ENCODE measurements at regions not wholly inside any gene's neighbourhood (a gene's known extent, or its start where the extent isn't known, plus 50 kb on each side); places are given as distances from the start of the nearest gene placed in this dataset.

GRCh38 chr18:44474067-44474411, 206.6 kb upstream of the SETBP1 start:
- intact Hi-C loops (cut with micrococcal nuclease): no loop called here
- TF ChIP-seq CTCF (IDR thresholded peaks at IDR 0.05): no peak
- H3K4me1 Mint-ChIP-seq (ENCODE audit: low read depth): no peaks in the 10 kb centered on the region
- ChIA-PET POLR2A (no interaction called here), CTCF (interaction anchor here (1.3 kb wide), 1 partner anchor 20 kb away, joined by 3 read pairs; no protein-coding TSS in a partner anchor)
- H3K27ac Mint-ChIP-seq: no peak overlapping the region
- ATAC-seq (no peak), DNase-seq (no peak)
- no peaks in the 10 kb centered on the region for H3K27me3 Mint-ChIP-seq
- no peak overlapping the region for H3K4me3 Mint-ChIP-seq
- H3K36me3 Mint-ChIP-seq (ENCODE audit: low read depth): no peaks in the 10 kb centered on the region
- H3K9me3 Mint-ChIP-seq: peaks cover 6% of the 10 kb centered on the region

- ChIA-PET POLR2A (no interaction called here), CTCF (interaction anchor here (1.0 to 1.3 kb wide), 2 partner anchors 20 to 121 kb away, joined by 3 read pairs; no protein-coding TSS in a partner anchor)
- no peak for TF ChIP-seq CTCF (IDR thresholded peaks at IDR 0.05)
- Mint-ChIP-seq H3K4me3 (no peak overlapping the region), H3K9me3 (peaks cover 7% of the 10 kb centered on the region), H3K36me3 (ENCODE audit: low read depth) (no peaks in the 10 kb centered on the region), H3K27ac (no peak overlapping the region), H3K27me3 (no peaks in the 10 kb centered on the region), H3K4me1 (ENCODE audit: low read depth) (no peaks in the 10 kb centered on the region)
- intact Hi-C loops (cut with micrococcal nuclease): no loop called here
- DNase-seq: no peak
- ATAC-seq: no peak
These were observed 206.1 kb upstream of the SETBP1 start for GRCh38 chr18:44474591-44474990.

- intact Hi-C loops (cut with micrococcal nuclease): no loop called here
- POLR2A ChIA-PET: no interaction called here
- DNase-seq (no peak), ATAC-seq (no peak)
- H3K36me3 Mint-ChIP-seq (ENCODE audit: low read depth): no peaks in the 10 kb centered on the region
- no peak overlapping the region for H3K27ac Mint-ChIP-seq
- H3K4me3 Mint-ChIP-seq: no peak overlapping the region
- CTCF ChIA-PET: no interaction called here
- no peaks in the 10 kb centered on the region for H3K4me1 Mint-ChIP-seq (ENCODE audit: low read depth)
- no peak for TF ChIP-seq CTCF (IDR thresholded peaks at IDR 0.05)
- no peaks in the 10 kb centered on the region for H3K27me3 Mint-ChIP-seq
- peaks cover 9% of the 10 kb centered on the region for H3K9me3 Mint-ChIP-seq
These were observed 197.9 kb upstream of the SETBP1 start for GRCh38 chr18:44482761-44483160.

- Mint-ChIP-seq H3K36me3 (ENCODE audit: low read depth) (no peaks in the 10 kb centered on the region), H3K4me3 (no peak overlapping the region), H3K9me3 (no peaks in the 10 kb centered on the region), H3K27me3 (no peaks in the 10 kb centered on the region), H3K4me1 (ENCODE audit: low read depth) (peaks cover 7% of the 10 kb centered on the region), H3K27ac (no peak overlapping the region)
- ATAC-seq: no peak
- DNase-seq: no peak
- intact Hi-C loops (cut with micrococcal nuclease): no loop called here
- ChIA-PET CTCF (no interaction called here), POLR2A (no interaction called here)
- TF ChIP-seq CTCF (IDR thresholded peaks at IDR 0.05): no peak
These were observed 185.5 kb upstream of the SETBP1 start for GRCh38 chr18:44495151-44495550.

GRCh38 chr18:44497311-44497710, 183.4 kb upstream of the SETBP1 start:
- no peak for ATAC-seq
- Mint-ChIP-seq H3K4me3 (no peak overlapping the region), H3K27me3 (no peaks in the 10 kb centered on the region), H3K4me1 (ENCODE audit: low read depth) (peaks cover 21% of the 10 kb centered on the region), H3K36me3 (ENCODE audit: low read depth) (no peaks in the 10 kb centered on the region), H3K9me3 (no peaks in the 10 kb centered on the region), H3K27ac (no peak overlapping the region)
- CTCF ChIA-PET: no interaction called here
- no peak for DNase-seq
- no peak for TF ChIP-seq CTCF (IDR thresholded peaks at IDR 0.05)
- POLR2A ChIA-PET: no interaction called here
- intact Hi-C loops (cut with micrococcal nuclease): no loop called here

All from activated CD8-positive, alpha-beta T cell treated with anti-CD3 and anti-CD28 coated beads for 36 hours (primary cell).